NCI-H2171 treated with DMSO at 0.1 percent for 48 hours (cell line): ENCODE measurements at regions not wholly inside any gene's neighbourhood (a gene's known extent, or its start where the extent isn't known, plus 50 kb on each side); places are given as distances from the start of the nearest gene placed in this dataset.
A peak's percentile ranks its signal among the peaks of the same experiment; 100 is the strongest.

Experiments used
- DNase-seq: peaks from one replicate; lab custom pipeline; 2025; lab: John Stamatoyannopoulos, UW

- no peak for DNase-seq
Observed at GRCh38 chr22:49586873-49587272, 240.8 kb downstream of the BRD1 start.

- no peak for DNase-seq
Observed at GRCh38 chr22:49586244-49586748, 241.4 kb downstream of the BRD1 start.

GRCh38 chr22:49585461-49586243 lies 242.0 kb downstream of the BRD1 start:
- DNase-seq: peak; percentile 49

GRCh38 chr22:49583886-49584505 lies 243.7 kb downstream of the BRD1 start:
- DNase-seq: no peak

GRCh38 chr22:49583341-49583740 lies 244.3 kb downstream of the BRD1 start:
- DNase-seq: no peak

GRCh38 chr22:49582678-49583077 lies 245.0 kb downstream of the BRD1 start:
- DNase-seq: no peak

GRCh38 chr22:49582181-49582580 lies 245.5 kb downstream of the BRD1 start:
- DNase-seq: no peak

GRCh38 chr22:49580024-49580423 lies 247.6 kb downstream of the BRD1 start:
- no peak for DNase-seq

GRCh38 chr22:49577168-49578060 lies 250.3 kb downstream of the BRD1 start:
- DNase-seq: no peak

- no peak for DNase-seq
Observed at GRCh38 chr22:49576241-49577141, 251.2 kb downstream of the BRD1 start.

GRCh38 chr22:49575703-49576081 lies 252.0 kb downstream of the BRD1 start:
- no peak for DNase-seq

- no peak for DNase-seq
Observed at GRCh38 chr22:49574881-49575702, 252.6 kb downstream of the BRD1 start.

- DNase-seq: no peak
Observed at GRCh38 chr22:49574205-49574880, 253.3 kb downstream of the BRD1 start.

- no peak for DNase-seq
Observed at GRCh38 chr22:49573109-49573765, 254.4 kb downstream of the BRD1 start.

- DNase-seq: no peak
Observed at GRCh38 chr22:49571326-49571725, 256.3 kb downstream of the BRD1 start.

GRCh38 chr22:49570032-49570848 lies 257.4 kb downstream of the BRD1 start:
- DNase-seq: no peak

- DNase-seq: no peak
Observed at GRCh38 chr22:49569286-49570031, 258.2 kb downstream of the BRD1 start.

GRCh38 chr22:49568751-49569285 lies 258.9 kb downstream of the BRD1 start:
- no peak for DNase-seq
